ENCODE measurements at regions not wholly inside any gene's neighbourhood (a gene's known extent, or its start where the extent isn't known, plus 50 kb on each side); places are given as distances from the start of the nearest gene placed in this dataset.

GRCh38 chr12:84685379-84685778 lies 227.2 kb downstream of the SLC6A15 start (continued):
- TF ChIP-seq, protein P1, sequence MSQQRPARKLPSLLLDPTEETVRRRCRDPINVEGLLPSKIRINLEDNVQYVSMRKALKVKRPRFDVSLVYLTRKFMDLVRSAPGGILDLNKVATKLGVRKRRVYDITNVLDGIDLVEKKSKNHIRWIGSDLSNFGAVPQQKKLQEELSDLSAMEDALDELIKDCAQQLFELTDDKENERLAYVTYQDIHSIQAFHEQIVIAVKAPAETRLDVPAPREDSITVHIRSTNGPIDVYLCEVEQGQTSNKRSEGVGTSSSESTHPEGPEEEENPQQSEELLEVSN (IDR thresholded peaks at IDR 0.05), result no peak
- no peak for TF ChIP-seq BCL11A (IDR thresholded peaks at IDR 0.05; ENCODE audit: low read depth in 2 of 2, low read length in 2 of 2)
- TF ChIP-seq TBP (IDR thresholded peaks at IDR 0.05; ENCODE audit: low read depth, low read length), result no peak
- TF ChIP-seq PHF8 (conservative IDR thresholded peaks at IDR 0.05; ENCODE audit: low read depth, low read length), result no peak
- no peak for TF ChIP-seq SP2 (IDR thresholded peaks at IDR 0.05; ENCODE audit: low read length)
- no peak for TF ChIP-seq FOSL1 (IDR thresholded peaks at IDR 0.05; ENCODE audit: insufficient read depth, low read depth, low read length)

Data from H1 (cell line).